Activated CD8-positive, alpha-beta T cell treated with anti-CD3 and anti-CD28 coated beads for 36 hours (primary cell): ENCODE measurements at regions not wholly inside any gene's neighbourhood (a gene's known extent, or its start where the extent isn't known, plus 50 kb on each side); places are given as distances from the start of the nearest gene placed in this dataset.

Experiments
- ATAC-seq: fragments of 200-7000 bp; cut with Tn5 transposase; one replicate; pipeline ENCODE4 v1.10.0; 2021; ENCODE audit warnings: mild to moderate bottlenecking, moderate library complexity
- CTCF ChIA-PET: fragments of 350-600 bp; sonication (Branson Sonifier 250); formaldehyde crosslinking; loops from one replicate; lab custom pipeline; 2021; ENCODE audit warnings: antibody characterized with exemption; lab: Charles Lee
- POLR2A ChIA-PET: fragments of 350-600 bp; sonication (Branson Sonifier 250); formaldehyde crosslinking; loops from one replicate; lab custom pipeline; 2021; ENCODE audit warnings: antibody characterized with exemption; lab: Charles Lee
- DNase-seq: peaks from one replicate; pipeline ENCODE4 v3.0.0-alpha.2; 2020
- H3K27ac Mint-ChIP-seq: one replicate; pipeline ENCODE4 v1.8.0; 2021; ENCODE audit warnings: mild to moderate bottlenecking, mixed read lengths
- H3K27me3 Mint-ChIP-seq: one replicate; pipeline ENCODE4 v1.8.0; 2021; ENCODE audit warnings: mixed read lengths
- H3K36me3 Mint-ChIP-seq: one replicate; pipeline ENCODE4 v1.8.0; 2021; ENCODE audit warnings: low read depth, mixed read lengths
- H3K4me1 Mint-ChIP-seq: one replicate; pipeline ENCODE4 v1.8.0; 2021; ENCODE audit warnings: low read depth, mixed read lengths
- H3K4me3 Mint-ChIP-seq: one replicate; pipeline ENCODE4 v1.8.0; 2021; ENCODE audit warnings: mild to moderate bottlenecking, moderate library complexity, mixed read lengths
- H3K9me3 Mint-ChIP-seq: one replicate; pipeline ENCODE4 v1.8.0; 2021; ENCODE audit warnings: mixed read lengths
- CTCF ChIP-seq: fragments of 200-600 bp; IDR thresholded peaks from one replicate; pipeline ENCODE4 v1.8.0; 2022; ENCODE audit warnings: antibody characterized with exemption, mild to moderate bottlenecking
- intact Hi-C: fragments of 100-400 bp; cut with micrococcal nuclease; formaldehyde crosslinking; loops from one replicate; pipeline ENCODE4 v1.10.0; 2022

- Mint-ChIP-seq H3K4me1 (no peaks in the 10 kb centered on the region), H3K4me3 (no peak overlapping the region), H3K27me3 (no peaks in the 10 kb centered on the region), H3K27ac (no peak overlapping the region), H3K9me3 (no peaks in the 10 kb centered on the region), H3K36me3 (no peaks in the 10 kb centered on the region)
- ATAC-seq = no peak
- no peak for DNase-seq
- CTCF ChIA-PET = no interaction called here
- no peak for TF ChIP-seq CTCF
- intact Hi-C loops = no loop called here
- POLR2A ChIA-PET = no interaction called here
Measured at GRCh38 chr16:65515193-65515592, 393.3 kb upstream of the CDH11 start.

GRCh38 chr16:65510850-65511249 is 389.0 kb upstream of the CDH11 start:
- CTCF ChIA-PET = no interaction called here
- no peak overlapping the region for H3K4me3 Mint-ChIP-seq
- H3K4me1 Mint-ChIP-seq = no peaks in the 10 kb centered on the region
- TF ChIP-seq CTCF = no peak
- H3K9me3 Mint-ChIP-seq = peaks cover 2% of the 10 kb centered on the region
- H3K27me3 Mint-ChIP-seq = no peaks in the 10 kb centered on the region
- ATAC-seq (no peak), DNase-seq (no peak)
- H3K36me3 Mint-ChIP-seq = no peaks in the 10 kb centered on the region
- POLR2A ChIA-PET = interaction anchor here (0.6 kb wide), 1 partner anchor 10 kb away, joined by 6 read pairs; no protein-coding TSS in a partner anchor
- no peak overlapping the region for H3K27ac Mint-ChIP-seq
- intact Hi-C loops = no loop called here

GRCh38 chr16:65510241-65510640 is 388.4 kb upstream of the CDH11 start:
- ChIA-PET POLR2A (interaction anchor here (0.6 kb wide), 1 partner anchor 11 kb away, joined by 6 read pairs; no protein-coding TSS in a partner anchor), CTCF (no interaction called here)
- no peak overlapping the region for H3K4me3 Mint-ChIP-seq
- H3K4me1 Mint-ChIP-seq = no peaks in the 10 kb centered on the region
- DNase-seq = no peak
- no peak for TF ChIP-seq CTCF
- H3K27me3 Mint-ChIP-seq = no peaks in the 10 kb centered on the region
- no peak overlapping the region for H3K27ac Mint-ChIP-seq
- no peaks in the 10 kb centered on the region for H3K36me3 Mint-ChIP-seq
- intact Hi-C loops = no loop called here
- no peak for ATAC-seq
- peaks cover 2% of the 10 kb centered on the region for H3K9me3 Mint-ChIP-seq

- POLR2A ChIA-PET = no interaction called here
- H3K9me3 Mint-ChIP-seq = peaks cover 2% of the 10 kb centered on the region
- H3K4me1 Mint-ChIP-seq = no peaks in the 10 kb centered on the region
- DNase-seq (no peak), ATAC-seq (no peak)
- H3K36me3 Mint-ChIP-seq = no peaks in the 10 kb centered on the region
- CTCF ChIA-PET = no interaction called here
- H3K27ac Mint-ChIP-seq = no peak overlapping the region
- intact Hi-C loops = no loop called here
- no peaks in the 10 kb centered on the region for H3K27me3 Mint-ChIP-seq
- TF ChIP-seq CTCF = no peak
- no peak overlapping the region for H3K4me3 Mint-ChIP-seq
Measured at GRCh38 chr16:65509172-65509571, 387.3 kb upstream of the CDH11 start.

GRCh38 chr16:65500919-65501318 is 379.1 kb upstream of the CDH11 start:
- Mint-ChIP-seq H3K36me3 (no peaks in the 10 kb centered on the region), H3K27me3 (no peaks in the 10 kb centered on the region), H3K9me3 (peaks cover 3% of the 10 kb centered on the region), H3K4me1 (no peaks in the 10 kb centered on the region), H3K4me3 (no peak overlapping the region), H3K27ac (no peak overlapping the region)
- ChIA-PET POLR2A (no interaction called here), CTCF (interaction anchor here (0.6 kb wide), 1 partner anchor 468 kb away, joined by 3 read pairs; no protein-coding TSS in a partner anchor)
- no peak for TF ChIP-seq CTCF
- ATAC-seq (no peak), DNase-seq (no peak)
- intact Hi-C loops = no loop called here
